ENCODE measurements at regions not wholly inside any gene's neighbourhood (a gene's known extent, or its start where the extent isn't known, plus 50 kb on each side); places are given as distances from the start of the nearest gene placed in this dataset.
A peak's percentile ranks its signal among the peaks of the same experiment; 100 is the strongest.

DNA sequence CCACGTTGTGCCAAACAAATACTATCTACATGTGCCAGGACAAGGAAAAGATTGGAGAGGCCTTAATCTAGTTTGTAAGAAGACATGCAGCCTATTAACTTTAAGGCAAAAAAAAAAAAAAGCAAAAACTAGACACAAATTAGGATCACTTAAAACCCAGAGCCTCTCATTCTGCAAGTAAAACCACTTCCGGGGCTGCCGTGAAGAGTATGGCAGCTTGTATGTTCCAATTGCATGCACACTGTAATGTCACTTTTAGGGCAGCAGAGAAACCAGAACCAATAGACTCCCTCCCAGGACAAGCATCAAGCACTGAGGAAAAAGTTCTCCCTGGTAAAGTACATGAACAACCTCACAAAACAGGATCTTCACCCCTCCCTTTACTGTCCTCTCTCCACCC, 70.6 kb downstream of the RSL24D1 start:
- H3K4me3 ChIP-seq = no peak overlapping the region
- no peaks in the 10 kb centered on the region for H3K36me3 ChIP-seq (ENCODE audit: insufficient read depth, low read length)
- no peaks in the 10 kb centered on the region for H3K9me3 ChIP-seq (ENCODE audit: low read depth, low read length)
- H3K9ac ChIP-seq (ENCODE audit: insufficient read length) = no peak overlapping the region
- TF ChIP-seq EZH2 (IDR thresholded peaks at IDR 0.05) (no peak), FOXP2 (optimal IDR thresholded peaks at IDR 0.05; ENCODE audit: control extremely low read depth, extremely low read length, insufficient read depth) (no peak), POLR2AphosphoS5 (IDR thresholded peaks at IDR 0.05; ENCODE audit: borderline replicate concordance, low read depth, low read length) (no peak)
- no peak overlapping the region for H3K27ac ChIP-seq
- DNase-seq (ENCODE audit: low read depth, low spot score) = no peak

DNA sequence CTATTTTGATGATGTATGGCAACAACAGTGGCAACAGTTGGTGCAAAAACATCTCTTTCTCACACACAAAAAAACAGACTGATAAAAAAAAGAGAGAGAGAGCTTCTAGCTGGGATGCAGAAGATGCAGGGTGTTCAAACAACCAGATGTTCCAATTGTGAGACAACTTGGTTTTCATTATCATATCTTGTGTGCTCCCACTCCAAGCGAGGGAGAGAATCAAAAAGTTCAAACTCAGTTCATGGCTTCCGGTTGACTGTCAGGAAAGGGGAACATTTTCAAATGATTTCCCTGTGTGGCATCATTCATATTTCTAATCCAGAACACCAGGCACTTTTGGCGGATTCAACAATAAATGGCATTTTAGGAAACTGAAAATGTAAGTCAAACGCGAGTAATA, 72.1 kb downstream of the RSL24D1 start:
- TF ChIP-seq FOXP2 (optimal IDR thresholded peaks at IDR 0.05; ENCODE audit: control extremely low read depth, extremely low read length, insufficient read depth) = no peak
- no peak for TF ChIP-seq POLR2AphosphoS5 (IDR thresholded peaks at IDR 0.05; ENCODE audit: borderline replicate concordance, low read depth, low read length)
- no peak for TF ChIP-seq EZH2 (IDR thresholded peaks at IDR 0.05)
- DNase-seq (ENCODE audit: low read depth, low spot score) = no peak
- H3K27ac ChIP-seq = no peak overlapping the region
- H3K9ac ChIP-seq (ENCODE audit: insufficient read length) = no peak overlapping the region
- no peaks in the 10 kb centered on the region for H3K36me3 ChIP-seq (ENCODE audit: insufficient read depth, low read length)
- no peak overlapping the region for H3K4me3 ChIP-seq
- H3K9me3 ChIP-seq (ENCODE audit: low read depth, low read length) = no peaks in the 10 kb centered on the region

GRCh38 chr15:55118344-55118870, 78.3 kb downstream of the RSL24D1 start:
- DNase-seq (ENCODE audit: low read depth, low spot score) = no peak
- Histone ChIP-seq H3K9me3 (ENCODE audit: low read depth, low read length) (no peaks in the 10 kb centered on the region), H3K36me3 (ENCODE audit: insufficient read depth, low read length) (no peaks in the 10 kb centered on the region), H3K4me3 (no peak overlapping the region), H3K27ac (no peak overlapping the region), H3K9ac (ENCODE audit: insufficient read length) (no peak overlapping the region)
- TF ChIP-seq EZH2 (IDR thresholded peaks at IDR 0.05) (no peak), FOXP2 (optimal IDR thresholded peaks at IDR 0.05; ENCODE audit: control extremely low read depth, extremely low read length, insufficient read depth) (no peak), POLR2AphosphoS5 (IDR thresholded peaks at IDR 0.05; ENCODE audit: borderline replicate concordance, low read depth, low read length) (no peak)

DNA sequence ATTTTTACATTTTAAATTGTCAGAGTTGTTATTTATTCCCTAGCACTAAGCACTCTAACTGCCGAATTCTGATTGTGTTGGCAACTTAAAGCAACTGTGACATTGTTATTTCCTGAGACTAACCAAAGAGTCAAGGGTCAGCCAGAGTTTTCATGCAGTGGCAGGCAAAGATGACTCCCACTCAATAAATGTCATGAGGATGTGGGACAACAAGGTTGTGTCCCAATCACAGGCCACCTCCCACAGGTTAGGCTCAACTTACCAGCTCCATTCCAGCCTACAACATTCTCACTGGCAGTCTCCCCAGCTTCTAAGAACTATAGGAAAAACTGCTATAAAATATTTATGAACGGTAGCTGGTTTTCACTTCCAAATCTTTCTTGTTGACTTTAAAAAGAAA, 80.1 kb downstream of the RSL24D1 start:
- H3K36me3 ChIP-seq (ENCODE audit: insufficient read depth, low read length) = no peaks in the 10 kb centered on the region
- no peak overlapping the region for H3K4me3 ChIP-seq
- H3K9me3 ChIP-seq (ENCODE audit: low read depth, low read length) = no peaks in the 10 kb centered on the region
- DNase-seq (ENCODE audit: low read depth, low spot score) = no peak
- no peak overlapping the region for H3K9ac ChIP-seq (ENCODE audit: insufficient read length)
- TF ChIP-seq EZH2 (IDR thresholded peaks at IDR 0.05) = no peak
- TF ChIP-seq POLR2AphosphoS5 (IDR thresholded peaks at IDR 0.05; ENCODE audit: borderline replicate concordance, low read depth, low read length) = no peak
- no peak for TF ChIP-seq FOXP2 (optimal IDR thresholded peaks at IDR 0.05; ENCODE audit: control extremely low read depth, extremely low read length, insufficient read depth)
- H3K27ac ChIP-seq = no peak overlapping the region

- no peaks in the 10 kb centered on the region for H3K36me3 ChIP-seq (ENCODE audit: insufficient read depth, low read length)
- no peak overlapping the region for H3K27ac ChIP-seq
- H3K9me3 ChIP-seq (ENCODE audit: low read depth, low read length) = no peaks in the 10 kb centered on the region
- DNase-seq (ENCODE audit: low read depth, low spot score) = no peak
- no peak overlapping the region for H3K9ac ChIP-seq (ENCODE audit: insufficient read length)
- TF ChIP-seq EZH2 (IDR thresholded peaks at IDR 0.05) (no peak), POLR2AphosphoS5 (IDR thresholded peaks at IDR 0.05; ENCODE audit: borderline replicate concordance, low read depth, low read length) (no peak), FOXP2 (optimal IDR thresholded peaks at IDR 0.05; ENCODE audit: control extremely low read depth, extremely low read length, insufficient read depth) (no peak)
- no peak overlapping the region for H3K4me3 ChIP-seq
Measured at GRCh38 chr15:55113736-55114135, 83.0 kb downstream of the RSL24D1 start.

GRCh38 chr15:55112706-55113105, 84.0 kb downstream of the RSL24D1 start:
- no peak overlapping the region for H3K27ac ChIP-seq
- H3K9ac ChIP-seq (ENCODE audit: insufficient read length) = no peak overlapping the region
- no peaks in the 10 kb centered on the region for H3K9me3 ChIP-seq (ENCODE audit: low read depth, low read length)
- H3K4me3 ChIP-seq = no peak overlapping the region
- TF ChIP-seq EZH2 (IDR thresholded peaks at IDR 0.05) = no peak
- no peak for TF ChIP-seq FOXP2 (optimal IDR thresholded peaks at IDR 0.05; ENCODE audit: control extremely low read depth, extremely low read length, insufficient read depth)
- TF ChIP-seq POLR2AphosphoS5 (IDR thresholded peaks at IDR 0.05; ENCODE audit: borderline replicate concordance, low read depth, low read length) = no peak
- no peaks in the 10 kb centered on the region for H3K36me3 ChIP-seq (ENCODE audit: insufficient read depth, low read length)
- DNase-seq (ENCODE audit: low read depth, low spot score) = no peak

GRCh38 chr15:55110446-55110845, 86.3 kb downstream of the RSL24D1 start:
- TF ChIP-seq POLR2AphosphoS5 (IDR thresholded peaks at IDR 0.05; ENCODE audit: borderline replicate concordance, low read depth, low read length) (no peak), FOXP2 (optimal IDR thresholded peaks at IDR 0.05; ENCODE audit: control extremely low read depth, extremely low read length, insufficient read depth) (no peak), EZH2 (IDR thresholded peaks at IDR 0.05) (no peak)

GRCh38 chr15:55108858-55109518, 87.8 kb downstream of the RSL24D1 start:
- DNase-seq (ENCODE audit: low read depth, low spot score) = peak; percentile 32
- no peak overlapping the region for H3K4me3 ChIP-seq
- no peak overlapping the region for H3K9ac ChIP-seq (ENCODE audit: insufficient read length)
- H3K9me3 ChIP-seq (ENCODE audit: low read depth, low read length) = no peaks in the 10 kb centered on the region
- TF ChIP-seq EZH2 (IDR thresholded peaks at IDR 0.05) = no peak
- no peak for TF ChIP-seq POLR2AphosphoS5 (IDR thresholded peaks at IDR 0.05; ENCODE audit: borderline replicate concordance, low read depth, low read length)
- TF ChIP-seq FOXP2 (optimal IDR thresholded peaks at IDR 0.05; ENCODE audit: control extremely low read depth, extremely low read length, insufficient read depth) = no peak
- H3K27ac ChIP-seq = no peak overlapping the region
- no peaks in the 10 kb centered on the region for H3K36me3 ChIP-seq (ENCODE audit: insufficient read depth, low read length)

More at GRCh38 chr15:55110446-55110845, 86.3 kb downstream of the RSL24D1 start:
- Histone ChIP-seq H3K9ac (ENCODE audit: insufficient read length) (no peak overlapping the region), H3K36me3 (ENCODE audit: insufficient read depth, low read length) (no peaks in the 10 kb centered on the region), H3K27ac (no peak overlapping the region), H3K4me3 (no peak overlapping the region), H3K9me3 (ENCODE audit: low read depth, low read length) (no peaks in the 10 kb centered on the region)
- DNase-seq (ENCODE audit: low read depth, low spot score) = no peak
